Fibroblast of mammary gland (primary cell): ENCODE measurements at regions not wholly inside any gene's neighbourhood (a gene's known extent, or its start where the extent isn't known, plus 50 kb on each side); places are given as distances from the start of the nearest gene placed in this dataset.
"Not testable (repeated sequence)": the region's sequence is repeated elsewhere in the genome, so short reads cannot be mapped to it uniquely, and the experiment has no call there.

Source experiments
- DNase-seq: peaks from one replicate; pipeline ENCODE4 v3.0.0-alpha.2; 2010; ENCODE audit warnings: low read depth
- H3K4me3 ChIP-seq: 2 replicates; pipeline ENCODE4 v1.5.1; 2011; ENCODE audit warnings: low read depth, mild to moderate bottlenecking, low read length, moderate library complexity; ENCODE audit not compliant: control insufficient read depth
- TF ChIP-seq, protein P1 (sequence below): conservative IDR thresholded peaks from 2 replicates; pipeline ENCODE4 v1.5.1; 2011; ENCODE audit warnings: low read depth, low read length, inconsistent platforms; ENCODE audit not compliant: control insufficient read depth, insufficient read depth

DNA sequence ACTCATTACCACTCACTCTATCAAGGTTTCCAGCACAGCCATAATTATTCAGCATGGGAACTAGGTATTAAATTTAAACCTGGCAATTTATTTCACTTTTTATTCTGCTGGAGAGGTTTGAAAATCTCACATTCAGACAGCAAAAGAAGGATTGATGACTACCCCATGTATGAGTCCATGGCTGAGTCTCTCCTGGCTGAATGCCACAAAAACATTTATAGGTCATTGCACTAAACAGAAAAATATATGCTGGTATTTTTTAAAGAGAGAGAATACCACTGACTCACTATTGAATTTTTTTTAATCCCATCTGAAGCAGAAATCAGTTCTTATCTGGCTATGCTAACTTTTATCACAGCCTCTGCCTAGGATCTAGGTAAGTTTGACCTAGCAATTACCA, 336.3 kb downstream of the PPP1R3A start:
- TF ChIP-seq, protein P1, sequence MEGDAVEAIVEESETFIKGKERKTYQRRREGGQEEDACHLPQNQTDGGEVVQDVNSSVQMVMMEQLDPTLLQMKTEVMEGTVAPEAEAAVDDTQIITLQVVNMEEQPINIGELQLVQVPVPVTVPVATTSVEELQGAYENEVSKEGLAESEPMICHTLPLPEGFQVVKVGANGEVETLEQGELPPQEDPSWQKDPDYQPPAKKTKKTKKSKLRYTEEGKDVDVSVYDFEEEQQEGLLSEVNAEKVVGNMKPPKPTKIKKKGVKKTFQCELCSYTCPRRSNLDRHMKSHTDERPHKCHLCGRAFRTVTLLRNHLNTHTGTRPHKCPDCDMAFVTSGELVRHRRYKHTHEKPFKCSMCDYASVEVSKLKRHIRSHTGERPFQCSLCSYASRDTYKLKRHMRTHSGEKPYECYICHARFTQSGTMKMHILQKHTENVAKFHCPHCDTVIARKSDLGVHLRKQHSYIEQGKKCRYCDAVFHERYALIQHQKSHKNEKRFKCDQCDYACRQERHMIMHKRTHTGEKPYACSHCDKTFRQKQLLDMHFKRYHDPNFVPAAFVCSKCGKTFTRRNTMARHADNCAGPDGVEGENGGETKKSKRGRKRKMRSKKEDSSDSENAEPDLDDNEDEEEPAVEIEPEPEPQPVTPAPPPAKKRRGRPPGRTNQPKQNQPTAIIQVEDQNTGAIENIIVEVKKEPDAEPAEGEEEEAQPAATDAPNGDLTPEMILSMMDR = no peak
- peak; percentile 15 for DNase-seq

DNA sequence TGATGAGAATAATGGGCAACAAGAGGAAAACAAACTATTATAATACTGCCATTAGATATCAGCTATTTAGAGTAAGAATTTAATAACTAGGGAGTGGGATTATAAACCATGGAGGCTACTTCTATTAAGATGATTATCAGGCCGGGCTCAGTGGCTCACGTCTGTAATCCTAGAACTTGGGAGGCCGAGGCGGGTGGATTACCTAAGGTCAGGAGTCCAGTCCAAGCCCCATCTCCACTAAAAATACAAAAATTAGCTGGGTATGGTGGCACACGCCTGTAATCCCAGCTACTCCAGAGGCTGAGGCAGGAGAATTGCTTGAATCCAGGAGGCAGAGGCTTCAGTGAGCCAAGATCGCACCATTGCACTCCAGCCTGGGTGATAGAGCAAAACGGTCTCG, 355.6 kb downstream of the PPP1R3A start:
- DNase-seq, H3K4me3 ChIP-seq: not testable (repeated sequence)

More for the DNA sequence above, 336.3 kb downstream of the PPP1R3A start:
- no peak overlapping the region for H3K4me3 ChIP-seq

DNA sequence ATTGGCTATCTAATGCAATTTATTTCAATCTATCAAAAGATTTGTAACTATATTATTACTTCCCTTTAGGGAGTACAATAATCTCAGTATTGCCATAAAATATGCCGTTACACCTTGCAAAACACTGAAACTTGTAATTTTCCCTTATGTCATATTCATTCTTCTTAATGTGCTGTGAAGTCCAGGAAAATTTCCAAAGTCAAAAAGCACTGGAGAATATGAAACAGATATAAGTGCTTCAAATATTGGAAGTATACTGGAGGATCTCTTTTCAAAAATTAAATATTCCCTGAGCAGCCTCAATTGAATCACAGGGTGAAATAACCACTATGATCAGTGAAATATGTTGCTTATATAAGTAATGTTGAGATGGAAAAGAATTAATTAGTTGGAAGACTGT, 356.0 kb downstream of the PPP1R3A start:
- TF ChIP-seq, protein P1 = no peak
- DNase-seq = no peak
- H3K4me3 ChIP-seq = no peak overlapping the region

DNA sequence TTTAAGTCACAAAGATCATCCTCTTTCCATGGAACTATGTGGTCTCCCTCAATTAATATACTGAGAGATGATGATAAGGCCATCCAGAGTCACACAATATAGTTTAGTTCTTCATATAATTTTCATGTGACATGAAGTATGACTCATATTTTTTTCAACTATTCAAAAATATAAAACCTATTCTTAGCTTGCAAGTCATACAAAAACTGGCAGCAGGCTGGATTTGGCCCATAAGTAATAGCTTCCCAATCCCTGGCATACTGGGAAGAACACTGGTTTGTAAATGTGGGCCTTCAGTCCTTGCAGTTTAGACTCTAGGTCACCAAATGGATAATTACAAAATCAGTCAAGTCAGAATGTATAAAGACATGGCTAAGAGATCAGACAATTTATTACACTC, 356.6 kb downstream of the PPP1R3A start:
- DNase-seq = no peak
- TF ChIP-seq, protein P1 = no peak
- no peak overlapping the region for H3K4me3 ChIP-seq

DNA sequence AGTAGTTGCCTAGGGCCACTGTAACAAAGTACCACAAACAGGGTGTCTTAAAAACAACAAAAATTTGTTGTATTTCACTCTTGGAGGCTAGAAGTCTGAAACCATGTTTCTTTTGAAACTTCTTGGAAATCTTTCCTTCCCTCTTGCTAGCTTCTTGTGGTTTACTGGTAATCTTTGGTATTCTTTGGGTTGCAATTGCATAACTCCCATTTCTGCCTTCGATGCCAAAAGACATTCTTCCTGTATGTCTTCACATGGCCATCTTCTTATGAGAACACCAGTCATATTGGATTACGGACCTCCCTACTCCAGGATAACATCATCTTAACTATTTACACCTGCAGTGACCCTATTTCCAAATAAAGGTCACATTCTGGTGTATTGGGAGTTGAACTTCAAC, 357.4 kb downstream of the PPP1R3A start:
- H3K4me3 ChIP-seq = no peak overlapping the region
- TF ChIP-seq, protein P1 = no peak
- DNase-seq = peak; percentile 26

DNA sequence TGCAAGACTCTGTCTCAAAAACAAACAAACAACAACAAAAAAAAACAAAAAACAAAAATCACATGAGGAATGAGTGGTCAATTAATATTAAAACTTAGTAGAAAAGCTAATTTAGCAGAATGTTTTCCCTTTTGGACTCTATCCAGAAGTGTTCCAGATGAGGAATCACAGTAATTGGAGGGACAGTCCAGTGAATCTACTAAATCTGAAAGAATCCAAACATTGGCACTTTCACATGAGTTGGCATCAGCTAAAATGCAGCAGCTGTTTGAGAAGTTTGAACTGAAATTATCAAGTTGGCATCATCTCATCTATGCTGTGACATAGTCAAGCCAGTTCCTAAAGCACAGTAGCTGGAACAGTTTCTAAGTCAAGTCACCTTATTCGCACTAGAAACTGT, 367.8 kb downstream of the PPP1R3A start:
- TF ChIP-seq, protein P1 = no peak
- no peak overlapping the region for H3K4me3 ChIP-seq
- no peak for DNase-seq

DNA sequence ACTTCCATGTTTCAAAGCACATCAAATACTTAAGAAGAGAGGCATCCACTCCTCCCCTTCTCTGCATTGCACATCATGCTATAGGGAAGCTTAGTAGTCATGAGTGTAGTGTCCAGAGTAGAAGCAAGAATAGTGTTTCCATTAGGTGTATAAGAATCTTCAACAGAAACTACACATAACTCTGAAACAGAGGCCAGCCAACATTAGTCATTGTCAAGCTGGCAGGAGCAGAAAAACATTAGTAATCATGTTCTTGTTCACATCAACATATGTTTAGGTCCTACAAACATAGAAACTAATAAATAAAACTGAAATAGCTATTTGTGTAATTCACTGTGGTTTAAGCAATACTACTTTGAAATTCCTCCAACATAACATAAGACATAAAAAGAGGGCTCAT, 370.2 kb downstream of the PPP1R3A start:
- H3K4me3 ChIP-seq = no peak overlapping the region
- peak; percentile 4 for DNase-seq
- TF ChIP-seq, protein P1 = no peak
